HG02678 (cell line): ENCODE measurements at regions not wholly inside any gene's neighbourhood (a gene's known extent, or its start where the extent isn't known, plus 50 kb on each side); places are given as distances from the start of the nearest gene placed in this dataset.
"Not testable (repeated sequence)": the region's sequence is repeated elsewhere in the genome, so short reads cannot be mapped to it uniquely, and the experiment has no call there.

Source experiments
- ATAC-seq: cut with Tn5 transposase; IDR thresholded peaks from one replicate; pipeline ENCODE4 v1.9.1; 2021; ENCODE audit warnings: mild to moderate bottlenecking, moderate library complexity; ENCODE audit not compliant: unreplicated experiment

DNA sequence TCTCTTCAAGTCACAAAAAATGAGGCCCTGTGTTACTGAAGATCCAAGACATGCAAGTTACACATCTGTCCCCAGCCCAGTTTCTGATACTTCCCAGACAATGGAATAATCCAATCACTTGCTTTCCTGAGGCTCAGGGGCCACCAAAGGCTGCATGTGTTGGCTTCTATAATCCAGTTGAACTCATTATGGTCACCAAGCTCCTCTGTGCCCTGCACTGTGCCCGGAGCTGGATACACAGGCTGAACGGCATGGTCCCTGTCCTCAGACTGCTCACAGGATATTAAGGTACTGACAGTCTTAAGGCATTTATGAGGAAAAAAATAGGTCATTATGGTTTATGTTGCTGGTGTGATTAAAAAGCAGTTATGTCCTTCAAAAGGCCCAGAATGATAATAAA, 117.0 kb upstream of the SYT6 start:
- ATAC-seq = no peak

DNA sequence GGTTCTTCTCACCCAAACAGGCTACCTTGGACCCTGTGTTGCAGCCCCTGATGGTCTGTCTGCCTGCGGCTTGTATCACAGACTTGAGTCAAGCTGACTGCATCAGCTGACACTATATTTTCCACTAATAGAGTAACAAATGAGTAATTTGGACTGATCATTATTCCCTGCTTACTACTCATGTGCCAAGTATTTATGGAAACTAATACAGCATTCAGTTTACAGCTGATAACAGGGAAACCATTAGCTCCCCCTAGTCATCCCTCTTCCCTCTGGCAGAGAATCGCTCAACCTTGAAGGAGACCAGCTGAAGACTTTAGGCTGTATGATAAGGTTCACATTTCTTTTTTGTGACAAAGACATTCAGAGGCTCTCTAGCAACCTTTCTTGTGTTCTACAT, 116.6 kb upstream of the SYT6 start:
- ATAC-seq = no peak

DNA sequence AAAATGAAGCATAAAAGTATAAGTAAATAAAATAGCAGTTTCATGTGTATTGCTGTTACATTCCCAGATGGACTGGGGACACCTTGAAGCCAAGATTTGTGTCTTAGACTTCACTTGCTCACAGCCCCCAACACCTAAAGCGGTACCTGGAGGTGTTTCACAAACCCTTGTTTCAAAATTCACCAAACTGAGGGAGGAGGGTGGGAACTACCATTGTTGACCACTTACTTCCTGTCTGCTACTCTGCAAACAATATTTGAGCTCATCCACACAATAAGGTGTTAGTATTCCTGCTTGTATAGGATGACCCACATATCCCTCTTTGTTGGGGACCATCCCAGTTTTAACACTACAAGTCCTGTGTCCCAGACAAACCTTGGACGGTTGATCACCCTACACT, 115.9 kb upstream of the SYT6 start:
- ATAC-seq = no peak

DNA sequence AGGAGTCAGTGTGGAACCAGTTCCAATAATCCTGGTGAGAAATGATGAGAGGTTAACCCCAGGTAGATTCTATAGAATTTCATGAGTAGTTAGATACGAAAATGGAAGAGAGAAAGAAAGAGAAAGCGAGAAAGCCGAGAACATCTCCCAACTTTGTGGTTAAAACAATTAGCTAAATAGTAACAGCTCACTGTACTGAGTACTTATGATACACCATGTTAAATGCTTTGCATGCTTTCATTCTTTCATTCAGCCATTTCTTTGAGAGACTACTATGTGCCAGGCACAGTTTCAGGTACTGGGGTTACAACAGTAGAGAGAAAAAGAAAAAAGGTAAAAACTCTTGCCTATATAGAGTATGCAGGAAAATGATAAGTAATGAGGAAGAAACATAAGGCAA, 109.7 kb upstream of the SYT6 start:
- peak; percentile 95 for ATAC-seq

DNA sequence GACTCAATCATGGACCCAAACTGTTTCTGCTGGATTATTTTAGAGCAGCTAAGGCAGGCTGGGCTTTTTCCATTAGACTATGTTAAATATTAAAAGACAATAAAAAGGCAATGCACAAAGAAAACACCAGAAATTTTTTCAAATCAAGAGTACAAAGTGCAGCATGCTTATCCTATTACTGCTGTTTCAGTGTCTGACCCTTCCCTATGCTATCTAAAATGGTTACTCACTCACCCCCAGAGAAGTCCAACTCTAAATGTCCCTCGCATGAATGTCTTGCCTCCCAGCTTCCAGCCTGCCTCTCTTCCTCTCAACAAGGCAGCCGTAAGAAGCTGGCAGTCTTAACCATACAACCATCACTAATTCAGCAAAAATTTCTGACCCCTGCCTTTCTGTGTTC, 108.7 kb upstream of the SYT6 start:
- no peak for ATAC-seq

DNA sequence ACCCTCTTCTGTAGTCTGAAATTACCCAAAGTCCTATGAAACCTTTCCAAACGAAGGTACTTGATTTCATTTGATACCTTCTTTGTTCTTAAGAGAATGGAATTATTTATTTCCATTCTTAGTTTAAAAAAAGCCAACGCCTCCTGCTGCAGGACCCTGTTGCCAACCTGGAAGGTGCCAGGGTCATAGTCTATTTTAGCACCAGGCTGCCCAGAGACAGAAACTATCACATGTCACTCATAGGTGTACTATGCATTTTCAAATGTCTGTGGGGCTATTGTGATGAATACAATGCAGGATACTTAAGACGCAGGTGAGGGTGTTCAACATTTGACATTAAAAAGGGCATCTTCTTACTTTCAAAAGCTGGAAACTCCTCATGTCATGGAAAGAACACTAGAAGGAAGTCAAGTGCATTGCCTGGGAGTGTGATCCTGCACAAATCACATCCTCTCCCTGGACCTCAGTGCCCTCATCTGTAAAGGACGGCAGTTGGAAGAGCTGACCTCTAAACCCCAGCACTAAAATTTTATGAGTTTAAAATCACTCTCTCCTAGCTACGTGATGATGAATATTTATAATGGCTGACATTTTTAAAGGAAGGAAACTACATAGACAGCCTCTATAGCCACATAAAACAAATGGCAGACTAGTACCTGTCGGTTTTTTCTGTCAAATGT, 107.3 kb upstream of the SYT6 start:
- ATAC-seq = no peak

DNA sequence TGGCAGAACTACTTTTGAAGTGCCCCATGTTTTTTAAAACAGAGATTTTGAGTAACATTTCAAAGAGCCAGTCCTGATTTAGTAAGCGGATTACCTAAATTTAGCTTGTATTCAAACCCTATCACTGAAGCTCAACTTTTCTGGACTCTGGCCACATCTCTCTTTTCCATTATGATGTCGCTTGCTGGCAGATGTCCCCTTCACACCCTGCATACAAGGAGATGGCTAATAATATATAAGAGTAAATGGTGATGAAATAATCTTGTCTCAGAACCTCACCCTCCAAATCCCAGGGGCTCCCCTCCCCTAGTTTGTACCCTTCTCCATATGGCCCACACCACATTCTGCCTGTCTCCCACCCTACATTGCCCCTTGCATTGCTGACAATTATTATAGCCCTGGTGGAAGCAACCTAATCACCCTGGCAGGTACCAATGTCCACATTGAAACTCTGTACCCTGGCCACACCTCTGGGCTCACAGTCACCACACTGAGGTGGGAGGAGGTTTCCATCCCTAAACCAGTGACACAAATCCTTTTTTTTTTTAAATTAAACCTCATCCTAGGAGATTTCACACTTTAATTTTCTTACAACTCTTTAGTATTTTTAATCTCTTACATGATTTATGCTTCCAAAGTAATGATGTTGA, 106.0 kb upstream of the SYT6 start:
- ATAC-seq = no peak

DNA sequence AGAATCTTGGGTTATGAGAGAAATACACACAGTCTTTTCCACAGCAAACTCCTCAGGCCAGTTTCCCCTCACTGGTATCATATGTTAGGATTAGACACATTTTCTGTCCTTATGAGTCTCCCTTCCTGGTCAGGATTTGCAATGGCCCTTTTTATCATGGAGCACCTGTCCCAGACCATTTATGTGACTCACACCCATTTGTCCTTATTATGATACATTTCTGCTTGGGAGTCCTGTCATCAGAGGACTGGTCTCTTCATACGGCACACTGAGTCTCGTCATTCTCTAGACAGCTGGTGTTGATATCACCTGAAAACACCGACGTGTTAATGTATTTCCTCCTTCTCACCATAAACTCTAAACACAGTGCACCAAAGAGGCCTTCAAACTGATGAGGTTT, 105.0 kb upstream of the SYT6 start:
- ATAC-seq = no peak

DNA sequence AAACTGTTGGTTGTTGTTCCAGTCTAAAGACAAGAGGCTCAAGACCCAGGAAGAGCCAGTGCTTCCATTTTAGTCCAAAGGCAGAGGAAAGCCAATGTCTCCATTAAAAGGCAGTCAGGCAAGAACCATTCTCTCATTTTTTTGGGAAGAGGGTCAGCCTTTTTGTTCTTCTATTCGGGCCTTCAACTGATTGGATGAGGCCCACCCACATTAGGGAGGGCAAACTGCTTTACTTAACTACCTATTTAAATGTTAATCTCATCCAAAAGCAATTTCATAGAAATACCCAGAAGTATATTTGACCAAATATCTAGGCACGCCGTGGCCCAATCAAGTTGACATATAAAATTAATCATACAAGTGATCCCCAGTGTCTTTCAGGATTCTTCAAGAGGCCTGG, 104.4 kb upstream of the SYT6 start:
- ATAC-seq = no peak

DNA sequence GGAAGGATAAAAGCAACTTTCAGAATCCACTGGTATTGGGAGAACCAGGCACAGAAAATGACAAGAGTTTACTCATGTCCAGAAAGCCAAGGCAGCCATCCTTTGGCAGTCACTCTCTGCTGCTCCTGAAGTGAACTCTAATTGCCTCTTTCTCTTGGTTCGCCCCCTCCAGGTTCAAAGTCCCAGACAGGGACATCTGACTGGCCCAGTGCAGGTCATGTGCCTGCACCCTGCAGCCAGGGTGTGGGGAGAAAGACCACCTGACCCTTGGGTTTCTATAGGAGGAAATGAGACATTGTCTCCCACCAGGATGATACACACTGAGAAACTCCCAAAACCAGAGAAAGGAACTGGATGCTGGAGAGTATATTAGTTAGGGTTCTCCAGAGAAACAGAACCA, 103.9 kb upstream of the SYT6 start:
- ATAC-seq = no peak

DNA sequence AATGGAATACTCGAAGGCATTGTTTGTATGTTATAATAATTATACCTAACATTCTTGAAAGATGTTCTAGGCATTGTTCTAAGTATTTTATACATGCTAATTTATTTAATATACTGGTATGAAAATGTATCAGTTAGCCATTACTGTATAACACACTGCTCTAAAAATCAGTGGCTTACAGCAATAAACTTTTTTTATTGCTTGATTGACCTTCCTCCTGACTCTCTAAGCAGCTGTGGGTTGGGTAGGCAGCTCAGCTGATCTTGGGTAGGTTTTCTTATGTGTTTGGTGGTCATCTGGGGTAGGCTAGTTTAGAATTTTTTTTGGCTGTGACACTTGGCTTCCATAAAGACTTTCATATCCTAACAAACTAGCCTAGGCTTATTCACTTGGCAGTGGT, 100.2 kb upstream of the SYT6 start:
- ATAC-seq = no peak

DNA sequence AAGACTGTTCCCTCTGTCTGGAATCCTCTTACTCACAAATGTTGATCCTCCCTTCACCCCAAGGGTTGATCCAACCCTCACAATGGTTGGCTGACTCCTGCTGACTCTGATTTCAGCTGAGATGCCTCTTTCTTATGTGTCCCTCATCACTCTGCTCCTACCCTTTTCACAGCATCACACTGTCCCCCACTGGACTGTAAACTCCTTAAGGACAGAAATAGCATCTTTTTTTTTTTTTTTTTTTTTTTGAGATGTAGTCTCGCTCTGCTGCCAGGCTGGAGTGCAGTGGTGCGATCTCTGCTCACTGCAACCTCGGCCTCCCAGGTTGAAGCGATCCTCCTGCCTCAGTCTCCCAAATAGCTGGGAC, 97.9 kb upstream of the SYT6 start:
- no peak for ATAC-seq

DNA sequence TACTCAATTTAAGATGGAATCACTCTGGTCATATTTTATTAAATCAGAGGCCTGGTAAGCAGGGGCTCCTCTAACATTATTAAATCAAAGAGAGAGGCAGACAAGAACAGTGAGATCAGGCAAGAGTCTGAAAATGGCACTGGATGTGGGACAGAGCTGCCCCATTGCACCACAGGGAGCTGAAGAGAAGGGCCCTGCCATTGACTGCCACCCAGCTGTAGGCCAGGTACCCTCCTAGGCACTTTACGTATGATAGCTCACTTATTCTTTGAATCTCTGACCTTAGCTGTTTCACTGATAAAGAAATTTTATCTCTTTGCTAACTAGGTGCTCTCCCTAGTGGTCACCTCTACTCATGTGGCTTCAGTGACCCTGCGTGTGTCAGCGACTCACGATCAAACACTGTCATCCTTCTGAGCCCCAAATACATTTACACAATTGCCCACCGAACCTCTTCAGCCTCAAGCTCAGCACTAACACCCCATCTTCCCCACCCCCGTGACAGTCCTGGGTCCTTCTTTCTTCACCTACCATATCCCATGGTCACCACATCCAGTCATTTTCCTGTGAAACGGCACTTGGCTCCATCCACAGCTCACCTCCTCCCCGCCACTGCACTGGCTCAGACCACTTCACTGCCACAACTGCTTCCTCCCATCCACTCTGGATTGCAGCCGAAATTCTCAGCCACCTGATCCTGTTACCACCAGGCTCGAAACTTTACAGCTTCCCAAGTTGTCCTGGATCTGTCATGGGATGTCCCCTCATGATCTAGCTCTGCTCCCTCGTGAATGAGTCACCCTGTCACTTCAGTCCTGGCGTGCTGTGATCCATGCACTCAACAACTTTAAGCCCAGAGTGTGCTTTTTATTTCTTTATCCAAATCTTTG, 97.3 kb upstream of the SYT6 start:
- ATAC-seq = no peak

DNA sequence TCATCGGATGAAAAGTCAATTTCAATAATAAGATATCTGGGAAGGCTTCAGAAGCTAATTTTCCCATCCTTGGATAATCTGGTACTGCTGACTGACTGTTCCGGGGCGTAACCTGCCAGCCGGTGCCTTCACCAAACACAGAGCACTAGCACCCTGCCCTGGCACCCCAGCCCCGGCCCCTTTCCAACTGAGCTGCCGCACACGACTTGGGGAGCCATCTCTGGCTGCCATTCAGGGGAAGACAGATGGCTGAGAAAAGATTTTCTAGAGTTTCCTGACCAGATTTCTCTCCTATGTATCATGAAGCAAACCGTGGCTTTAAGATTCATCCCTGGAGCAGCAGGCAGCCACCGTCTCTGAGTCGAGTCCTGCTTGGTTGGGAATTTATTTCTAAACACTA, 96.0 kb upstream of the SYT6 start:
- ATAC-seq = no peak

DNA sequence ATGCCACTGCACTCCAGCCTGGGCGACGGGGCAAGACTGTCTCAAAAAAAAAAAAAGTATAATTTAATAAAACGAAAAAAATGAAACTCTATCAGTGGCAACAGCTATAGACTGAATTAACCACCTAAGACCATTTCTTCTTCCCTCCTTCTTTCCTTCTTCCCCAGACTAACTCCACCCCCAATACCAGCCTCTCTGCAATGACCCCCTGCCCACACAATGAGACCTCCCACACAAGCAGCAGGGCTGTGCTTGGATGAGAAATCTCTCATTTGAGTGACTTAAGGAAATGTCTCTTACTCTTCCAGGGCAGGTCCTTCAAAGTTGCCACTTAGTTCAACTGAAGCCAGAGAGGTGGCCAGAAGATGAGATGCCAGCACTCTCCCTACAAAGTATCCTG, 94.5 kb upstream of the SYT6 start:
- no peak for ATAC-seq

DNA sequence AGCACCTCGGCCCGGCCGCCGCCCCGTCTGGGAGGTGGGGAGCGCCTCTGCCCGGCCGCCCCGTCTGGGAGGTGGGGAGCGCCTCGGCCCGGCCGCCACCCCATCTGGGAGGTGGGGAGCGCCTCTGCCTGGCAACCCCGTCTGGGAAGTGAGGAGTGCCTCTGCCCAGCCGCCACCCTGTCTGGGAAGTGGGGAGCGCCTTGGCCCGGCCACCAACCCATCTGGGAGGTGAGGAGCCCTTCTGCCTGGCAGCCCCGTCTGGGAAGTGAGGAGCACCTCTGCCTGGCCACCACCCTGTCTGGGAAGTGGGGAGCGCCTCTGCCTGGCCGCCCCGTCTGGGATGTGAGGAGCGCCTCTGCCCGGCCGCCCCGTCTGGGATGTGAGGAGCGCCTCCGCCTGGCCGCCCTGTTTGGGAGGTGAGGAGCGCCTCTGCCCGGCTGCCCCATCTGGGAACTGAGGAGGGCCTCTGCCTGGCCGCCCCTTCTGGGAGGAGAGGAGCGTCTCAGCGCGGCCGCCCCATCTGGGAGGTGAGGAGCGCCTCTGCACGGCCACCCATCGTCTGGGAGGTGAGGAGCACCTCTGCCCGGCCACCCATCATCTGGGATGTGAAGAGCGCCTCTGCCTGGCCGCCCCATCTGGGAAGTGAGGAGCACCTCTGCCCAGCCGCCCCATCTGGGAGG, 89.0 kb upstream of the SYT6 start:
- ATAC-seq = not testable (repeated sequence)

DNA sequence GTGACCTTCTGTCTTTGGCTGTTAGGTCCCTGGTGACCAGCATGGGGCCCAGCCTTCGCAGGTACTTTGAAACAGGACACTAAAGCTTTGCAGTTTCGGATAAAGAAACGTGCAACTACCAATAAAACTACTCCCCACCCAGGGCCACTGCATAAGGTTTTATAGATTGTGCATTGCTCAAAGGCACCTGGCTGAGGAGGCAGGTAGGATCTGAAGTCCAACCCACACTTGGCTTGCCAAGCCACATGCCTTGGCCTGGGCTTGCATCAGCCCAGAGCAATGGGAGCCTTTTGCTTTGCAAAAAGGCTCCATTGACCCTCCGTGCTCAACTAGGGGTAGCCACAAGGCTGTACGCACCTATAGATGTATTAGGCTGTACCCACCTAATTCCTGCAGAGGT, 84.4 kb upstream of the SYT6 start:
- ATAC-seq = no peak

DNA sequence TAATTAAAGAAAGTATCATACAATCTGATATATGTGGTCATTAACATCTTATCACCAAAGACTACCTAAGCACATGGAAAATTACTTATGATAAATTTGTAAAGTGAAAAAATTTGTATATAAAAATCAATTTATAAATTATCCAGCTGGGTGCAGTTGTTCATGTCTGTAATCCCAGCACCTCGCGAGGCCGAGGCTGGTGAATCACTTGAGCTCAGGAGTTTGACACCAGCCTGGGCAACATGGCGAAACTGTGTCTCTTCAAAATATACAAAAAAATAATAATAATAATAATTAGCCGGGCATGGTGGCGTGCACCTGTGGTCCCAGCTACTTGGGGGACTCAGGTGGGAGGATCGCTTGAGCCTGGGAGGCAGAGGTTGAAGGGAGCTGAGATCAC, 82.8 kb upstream of the SYT6 start:
- no peak for ATAC-seq

DNA sequence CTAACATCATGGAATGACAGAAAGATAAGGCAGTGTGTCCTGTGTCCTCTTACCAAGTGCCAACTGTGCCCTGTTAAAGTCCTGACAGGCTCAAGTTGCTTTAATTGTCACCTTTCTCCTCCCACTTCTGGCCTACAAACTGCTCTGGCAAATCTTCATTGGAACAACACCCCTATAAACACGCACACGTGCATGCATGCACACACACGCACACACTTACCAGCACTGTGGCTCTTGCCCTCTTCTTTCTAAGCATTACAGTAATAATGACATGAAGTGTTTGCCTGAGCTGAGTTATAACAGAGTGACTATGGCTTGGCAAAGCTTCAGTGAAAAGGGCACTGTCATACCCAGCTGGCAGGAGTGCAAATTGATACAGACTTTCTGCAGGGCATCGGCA, 82.3 kb upstream of the SYT6 start:
- no peak for ATAC-seq

DNA sequence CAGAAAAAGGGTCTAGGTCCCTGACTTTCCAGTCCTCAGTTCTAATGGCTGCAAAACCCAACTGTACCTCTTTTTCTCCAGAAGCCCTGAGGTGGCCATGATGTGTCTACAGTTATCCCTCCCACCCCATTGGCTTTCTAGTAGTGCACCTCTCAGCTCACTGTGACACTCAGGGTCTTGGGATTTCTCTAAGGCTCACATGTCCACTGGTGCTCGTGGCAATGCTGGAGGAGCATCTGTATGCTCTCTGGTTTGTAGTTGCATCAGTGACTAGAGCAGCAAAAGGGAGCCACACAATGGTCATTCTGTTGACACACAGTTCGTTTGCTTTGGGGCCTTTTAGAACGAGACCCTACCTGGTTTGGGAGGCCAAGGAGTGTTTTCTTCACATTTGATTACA, 81.6 kb upstream of the SYT6 start:
- no peak for ATAC-seq

DNA sequence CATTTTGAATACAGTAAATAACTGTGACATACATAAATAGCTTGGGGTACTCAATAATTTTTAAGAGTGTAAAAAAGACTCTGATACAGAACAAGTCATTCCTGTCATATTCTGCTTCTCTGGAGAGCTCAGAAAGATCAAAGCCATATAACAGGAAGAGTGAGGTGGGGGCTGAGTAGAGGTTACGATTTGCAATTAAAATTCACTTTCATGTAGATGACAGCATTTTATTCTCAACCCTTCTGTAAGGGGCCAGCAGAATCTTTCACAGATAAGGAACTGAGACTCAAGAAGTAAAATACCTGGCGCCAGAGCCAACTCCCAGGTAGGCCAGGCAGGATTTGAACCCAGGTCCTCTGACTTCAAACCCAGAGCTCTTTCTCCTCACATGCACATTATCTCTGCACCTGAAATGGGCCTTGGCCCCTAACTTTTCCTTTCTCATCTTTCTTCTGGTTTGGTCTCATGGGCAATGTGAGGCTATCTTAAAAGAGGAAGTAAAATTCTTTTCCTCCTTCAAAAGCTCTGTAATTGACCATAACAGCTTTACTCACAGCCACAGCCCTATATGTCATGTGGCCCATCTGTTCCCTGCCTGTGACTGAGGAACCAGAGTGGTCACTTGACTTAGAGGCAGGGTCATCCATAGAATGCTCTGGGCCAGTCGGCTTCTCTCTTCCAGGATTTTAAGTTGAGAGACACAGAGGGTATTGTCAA, 80.9 kb upstream of the SYT6 start:
- ATAC-seq = no peak
